Left lung (tissue), 4 donors: ENCODE measurements at regions not wholly inside any gene's neighbourhood (a gene's known extent, or its start where the extent isn't known, plus 50 kb on each side); places are given as distances from the start of the nearest gene placed in this dataset.

Source experiments
- ATAC-seq: fragments of 200-7000 bp; cut with Tn5 transposase; one replicate; pipeline ENCODE4 v1.9.1; 2020; ENCODE audit warnings: moderate library complexity
- DNase-seq, 4 donors: peaks; one replicate each; pipeline ENCODE4 v3.0.0-alpha.2; 2013 to 2020
- H3K27ac ChIP-seq, 2 donors: fragments of 200-600 bp; sonication (generic) in 1 of 2; one replicate each; pipeline versions ENCODE4 v1.5.0 to v1.8.0; 2020 to 2021
- H3K27me3 ChIP-seq, 2 donors: fragments of 200-600 bp; sonication (generic) in 1 of 2; one replicate each; pipeline versions ENCODE4 v1.5.0 to v1.8.0; 2020 to 2021
- H3K36me3 ChIP-seq, 2 donors: fragments of 200-600 bp; sonication (generic) in 1 of 2; one replicate each; pipeline versions ENCODE4 v1.5.0 to v1.8.0; 2020 to 2021
- H3K4me1 ChIP-seq, 2 donors: fragments of 200-600 bp; one replicate each; pipeline ENCODE4 v1.8.0; 2021
- H3K4me3 ChIP-seq, 2 donors: fragments of 200-600 bp; sonication (generic) in 1 of 2; one replicate each; pipeline versions ENCODE4 v1.5.0 to v1.8.0; 2020 to 2021; ENCODE audit warnings: mild to moderate bottlenecking in 1 of 2
- H3K9me3 ChIP-seq, 2 donors: fragments of 200-600 bp; sonication (generic) in 1 of 2; one replicate each; pipeline versions ENCODE4 v1.5.0 to v1.8.0; 2020 to 2021
- CTCF ChIP-seq, 2 donors: fragments of 200-600 bp; sonication (generic) in 1 of 2; IDR thresholded peaks; one replicate each; pipeline versions ENCODE4 v1.5.0 to v1.8.0; 2021; ENCODE audit warnings: antibody characterized with exemption in 2 of 2
- intact Hi-C, 2 donors: fragments of 100-400 bp; cut with DNase I; formaldehyde crosslinking; loops; one replicate each; pipeline versions ENCODE4 v1.11.2 to v1.14.2; 2022
- donor health status: DM: no; HTN: yes; CAD: no.
- donor health status: DM: no; HTN: no; CAD: no.

DNA sequence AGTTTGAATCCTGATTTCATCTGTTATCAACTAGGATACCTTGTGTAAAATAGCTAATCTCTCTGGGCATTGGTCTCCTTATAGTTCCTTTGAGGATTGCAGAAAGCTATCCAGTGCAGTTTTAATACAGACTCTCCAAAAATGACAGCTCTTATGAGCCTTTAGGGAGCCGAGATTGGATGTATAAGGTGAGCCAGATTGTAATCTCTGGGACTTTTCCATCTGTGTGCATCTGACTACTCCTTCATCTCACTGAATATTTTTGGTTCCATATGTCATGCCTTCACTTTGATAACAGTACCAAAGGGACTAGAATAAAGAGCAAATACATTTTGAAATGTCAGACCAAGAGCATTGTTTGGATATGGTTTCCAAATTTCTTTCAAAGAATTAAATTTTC, 367.2 kb downstream of the TMEM232 start:
- H3K4me3 ChIP-seq, result no peak overlapping the region
- no peaks in the 10 kb centered on the region for H3K27me3 ChIP-seq
- peaks cover 0 to 4% of the 10 kb centered on the region in 2 donors for H3K4me1 ChIP-seq
- H3K36me3 ChIP-seq, result no peaks in the 10 kb centered on the region
- intact Hi-C loops, result no loop called here
- no peak overlapping the region for H3K27ac ChIP-seq
- TF ChIP-seq CTCF (IDR thresholded peaks at IDR 0.05), result no peak
- DNase-seq, result no peak
- H3K9me3 ChIP-seq, result no peaks in the 10 kb centered on the region
- no peak for ATAC-seq

DNA sequence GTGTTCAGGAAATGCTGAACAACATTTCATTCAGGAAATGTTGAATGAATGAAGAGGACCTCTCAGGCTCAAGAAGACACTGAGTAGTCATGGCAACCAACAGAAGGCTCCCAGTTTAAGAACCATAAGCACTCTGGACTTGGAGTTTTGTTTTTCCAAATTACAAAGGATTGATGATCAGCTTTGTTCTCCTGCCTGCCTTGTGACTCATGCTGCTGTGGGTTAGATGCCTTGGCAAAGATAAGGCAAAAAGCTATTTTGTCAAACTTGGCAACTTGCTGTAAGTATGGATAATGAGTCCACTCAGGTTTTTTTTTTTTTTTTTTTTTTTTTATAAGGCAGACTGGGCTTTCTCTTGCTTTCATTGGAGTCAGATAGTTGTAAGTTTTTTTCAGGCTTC, 365.0 kb downstream of the TMEM232 start:
- intact Hi-C loops, result no loop called here
- H3K36me3 ChIP-seq, result no peaks in the 10 kb centered on the region
- no peaks in the 10 kb centered on the region for H3K4me1 ChIP-seq
- no peak for TF ChIP-seq CTCF (IDR thresholded peaks at IDR 0.05)
- ATAC-seq (no peak), DNase-seq (no peak)
- H3K27me3 ChIP-seq, result no peaks in the 10 kb centered on the region
- H3K27ac ChIP-seq, result no peak overlapping the region
- no peak overlapping the region for H3K4me3 ChIP-seq
- no peaks in the 10 kb centered on the region for H3K9me3 ChIP-seq

DNA sequence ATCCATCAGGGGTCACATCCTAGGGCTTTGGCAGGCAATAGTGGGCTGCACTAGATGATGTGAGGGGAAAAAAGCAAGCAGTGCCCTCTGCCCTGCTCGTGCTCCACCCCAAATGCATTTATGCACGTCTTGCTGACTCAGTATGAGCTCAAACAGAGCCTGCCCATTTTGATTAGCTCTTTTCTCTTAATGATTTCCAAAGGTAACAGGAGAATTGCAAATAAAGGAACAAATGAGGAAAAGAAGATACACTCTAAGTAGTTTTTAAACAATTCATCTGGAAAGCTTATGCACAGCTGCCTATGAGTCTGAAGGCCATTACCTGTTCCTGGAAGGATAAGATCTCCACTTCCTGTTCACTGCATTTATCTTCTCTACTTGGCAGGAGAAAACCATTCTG, 364.2 kb downstream of the TMEM232 start:
- no peak for TF ChIP-seq CTCF (IDR thresholded peaks at IDR 0.05)
- H3K4me1 ChIP-seq, result no peaks in the 10 kb centered on the region
- no peaks in the 10 kb centered on the region for H3K36me3 ChIP-seq
- H3K27ac ChIP-seq, result no peak overlapping the region
- DNase-seq, result no peak
- ATAC-seq, result no peak
- H3K9me3 ChIP-seq, result no peaks in the 10 kb centered on the region
- intact Hi-C loops, result no loop called here
- H3K4me3 ChIP-seq, result no peak overlapping the region
- H3K27me3 ChIP-seq, result no peaks in the 10 kb centered on the region

GRCh38 chr5:110366716-110367115, 359.8 kb downstream of the TMEM232 start:
- Histone ChIP-seq H3K9me3 (no peaks in the 10 kb centered on the region), H3K4me3 (no peak overlapping the region)
- intact Hi-C loops, result no loop called here

More at GRCh38 chr5:110366716-110367115, 359.8 kb downstream of the TMEM232 start:
- no peaks in the 10 kb centered on the region for H3K36me3 ChIP-seq
- no peak for ATAC-seq
- H3K27me3 ChIP-seq, result no peaks in the 10 kb centered on the region
- no peak for TF ChIP-seq CTCF (IDR thresholded peaks at IDR 0.05)
- no peaks in the 10 kb centered on the region for H3K4me1 ChIP-seq
- H3K27ac ChIP-seq, result no peak overlapping the region
- no peak for DNase-seq
